ENCODE measurements at regions not wholly inside any gene's neighbourhood (a gene's known extent, or its start where the extent isn't known, plus 50 kb on each side); places are given as distances from the start of the nearest gene placed in this dataset.

DNA sequence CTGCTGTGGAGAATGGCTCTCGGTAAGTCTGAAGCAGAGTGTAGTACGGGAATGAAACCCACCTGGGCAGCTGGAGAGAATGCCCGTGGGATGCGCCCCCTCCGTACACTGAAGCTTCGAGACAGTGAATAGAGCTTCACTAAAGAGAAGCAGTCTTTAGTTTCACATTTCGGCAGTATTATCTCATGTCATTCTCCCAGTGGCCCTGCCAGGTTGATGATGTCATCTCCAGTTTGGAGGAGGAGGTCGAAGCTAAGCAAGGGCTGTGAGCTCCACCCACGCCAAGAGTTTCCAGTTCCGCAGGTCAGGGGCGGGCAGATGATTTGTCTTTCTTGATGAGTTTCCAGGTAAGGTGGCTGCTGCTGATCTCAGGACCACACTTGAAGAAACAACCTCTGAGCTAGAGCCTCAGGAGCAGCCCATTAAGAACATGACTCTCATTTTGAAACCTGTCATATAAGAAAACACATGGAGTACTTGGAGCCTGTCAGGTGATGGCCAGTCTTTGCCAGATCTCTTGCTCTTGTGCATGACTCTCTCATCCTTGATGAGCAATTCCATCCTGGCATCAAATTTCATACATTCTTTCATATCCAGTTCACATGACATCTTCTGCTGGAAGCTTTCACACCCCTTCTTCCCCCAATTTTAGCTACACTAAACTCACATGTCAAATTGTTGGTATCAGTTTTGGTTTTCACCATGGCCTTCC, 475.0 kb downstream of the RNF144A start:
- DNase-seq = no peak

DNA sequence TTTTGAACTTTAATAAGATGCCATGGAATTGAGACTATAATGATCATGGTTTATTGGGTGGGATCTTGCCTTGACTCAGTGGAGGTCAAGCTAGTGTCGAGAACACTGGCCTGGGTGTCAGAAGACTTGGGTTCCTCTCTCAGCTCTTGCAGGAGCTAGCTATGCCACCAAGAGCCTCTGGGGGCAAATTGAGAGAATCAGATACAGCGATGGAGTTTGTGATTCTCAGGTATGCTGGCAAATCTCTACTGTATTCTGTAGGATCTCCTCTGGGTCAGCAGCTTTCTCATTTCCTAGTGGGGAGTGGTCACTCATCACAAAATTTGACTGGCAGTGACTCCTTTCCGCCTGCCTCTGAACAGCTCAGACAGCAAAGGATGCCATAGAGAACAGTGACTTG, 477.0 kb downstream of the RNF144A start:
- DNase-seq = no peak

DNA sequence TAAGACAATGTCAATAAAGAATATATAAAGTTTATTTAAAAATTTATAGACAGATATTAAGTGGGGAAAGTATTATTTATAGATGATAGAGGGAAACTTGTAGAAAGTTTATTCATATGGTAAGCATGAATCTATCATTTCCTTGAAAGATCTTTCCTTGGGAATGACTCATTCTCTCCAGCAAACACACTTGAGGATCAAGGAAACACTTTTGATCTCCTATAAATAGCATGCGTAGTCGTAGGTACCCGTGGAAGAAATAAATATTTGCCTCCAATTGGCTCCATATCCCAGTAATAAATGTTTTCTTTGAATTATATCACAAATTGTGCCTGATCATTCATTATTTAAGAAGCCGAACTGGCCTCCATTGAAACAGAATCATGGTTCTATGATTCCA, 483.4 kb downstream of the RNF144A start:
- no peak for DNase-seq

DNA sequence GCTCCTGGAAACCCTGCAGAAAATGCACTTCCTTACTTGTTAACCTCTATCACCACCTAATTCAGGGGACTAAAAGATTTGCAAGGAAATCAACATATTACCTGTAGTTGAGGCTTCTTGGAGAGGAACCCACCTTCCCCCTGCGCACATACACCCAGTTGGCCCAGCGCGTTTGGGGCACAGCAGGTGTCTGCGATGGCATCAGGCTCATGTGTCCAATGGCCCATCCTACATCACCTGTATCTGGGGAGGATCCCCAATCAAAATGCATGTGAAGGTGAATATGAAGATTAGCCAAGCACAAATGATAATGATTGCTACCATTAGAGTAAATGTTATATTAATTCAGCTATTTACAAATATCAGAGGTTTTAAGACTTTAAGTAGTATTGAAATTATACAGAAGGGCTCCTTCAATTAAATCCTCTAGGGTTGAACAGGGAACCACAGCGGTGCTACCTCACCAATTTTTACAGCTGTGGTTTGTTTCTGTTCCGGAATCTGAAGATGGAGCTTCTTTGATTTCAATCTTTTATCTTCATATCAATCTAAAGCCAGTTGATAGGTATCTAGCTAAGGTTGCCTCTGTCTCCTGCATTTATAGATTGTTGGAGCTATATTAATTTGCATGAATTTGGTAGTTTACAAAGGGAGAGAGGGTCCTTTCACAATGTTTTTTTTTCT, 486.0 kb downstream of the RNF144A start:
- no peak for DNase-seq

DNA sequence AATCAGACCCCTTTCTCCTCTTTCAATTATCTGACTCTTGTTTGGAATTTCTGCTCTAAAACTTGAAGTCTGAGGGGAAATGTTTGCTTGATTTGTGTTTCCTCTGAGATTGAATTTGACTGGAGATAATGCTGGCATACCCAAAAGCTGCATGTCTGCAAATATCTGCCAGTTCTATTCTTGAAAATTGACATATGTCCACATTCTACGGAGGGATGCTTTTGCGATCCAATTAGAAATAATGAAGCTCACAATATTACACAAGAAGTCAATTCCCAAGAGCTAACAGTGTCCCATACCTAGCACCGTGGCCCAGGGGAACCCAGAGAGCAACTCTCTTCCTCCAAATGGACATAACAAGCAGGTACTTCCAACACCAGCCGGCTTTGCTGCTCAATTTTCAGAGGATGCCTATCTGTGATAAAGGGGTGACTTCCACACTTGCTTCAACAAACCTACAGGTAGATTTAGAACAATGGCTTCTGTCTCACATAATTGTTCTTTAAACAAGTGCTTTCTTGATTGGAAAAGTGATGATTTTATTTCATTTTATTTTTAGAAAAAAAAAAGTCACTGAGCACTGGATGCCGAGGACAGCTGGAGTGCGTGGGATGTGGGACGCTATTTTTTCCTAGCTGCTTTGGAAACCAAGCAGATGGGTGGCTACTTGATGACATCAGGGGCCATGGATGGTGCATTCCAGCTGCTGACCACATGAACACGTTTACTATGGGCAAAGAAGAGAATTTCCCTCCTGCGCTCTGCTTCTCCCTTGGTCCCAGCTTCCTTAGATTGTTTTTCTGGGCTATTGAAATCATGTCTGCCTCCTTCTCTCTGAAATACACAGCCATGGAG, 488.9 kb downstream of the RNF144A start:
- no peak for DNase-seq

DNA sequence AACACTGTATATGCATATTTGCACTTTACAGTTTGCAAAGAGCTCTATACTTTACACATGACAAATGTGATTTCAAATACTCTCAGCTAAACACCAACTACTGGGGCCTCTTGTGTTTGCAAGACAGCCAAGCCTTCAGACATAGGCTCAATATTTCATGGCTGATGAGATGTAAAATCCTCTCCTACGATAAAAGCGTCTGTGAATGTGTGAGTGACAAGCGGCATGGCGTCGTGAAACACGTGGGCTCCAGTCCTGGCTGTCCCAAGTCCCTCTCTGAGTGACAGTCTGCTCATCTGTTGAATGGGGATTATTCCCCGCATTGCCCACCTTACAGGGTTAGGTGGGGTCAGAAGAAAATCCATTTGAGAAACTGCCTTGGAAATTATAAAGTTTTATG, 489.8 kb downstream of the RNF144A start:
- no peak for DNase-seq

DNA sequence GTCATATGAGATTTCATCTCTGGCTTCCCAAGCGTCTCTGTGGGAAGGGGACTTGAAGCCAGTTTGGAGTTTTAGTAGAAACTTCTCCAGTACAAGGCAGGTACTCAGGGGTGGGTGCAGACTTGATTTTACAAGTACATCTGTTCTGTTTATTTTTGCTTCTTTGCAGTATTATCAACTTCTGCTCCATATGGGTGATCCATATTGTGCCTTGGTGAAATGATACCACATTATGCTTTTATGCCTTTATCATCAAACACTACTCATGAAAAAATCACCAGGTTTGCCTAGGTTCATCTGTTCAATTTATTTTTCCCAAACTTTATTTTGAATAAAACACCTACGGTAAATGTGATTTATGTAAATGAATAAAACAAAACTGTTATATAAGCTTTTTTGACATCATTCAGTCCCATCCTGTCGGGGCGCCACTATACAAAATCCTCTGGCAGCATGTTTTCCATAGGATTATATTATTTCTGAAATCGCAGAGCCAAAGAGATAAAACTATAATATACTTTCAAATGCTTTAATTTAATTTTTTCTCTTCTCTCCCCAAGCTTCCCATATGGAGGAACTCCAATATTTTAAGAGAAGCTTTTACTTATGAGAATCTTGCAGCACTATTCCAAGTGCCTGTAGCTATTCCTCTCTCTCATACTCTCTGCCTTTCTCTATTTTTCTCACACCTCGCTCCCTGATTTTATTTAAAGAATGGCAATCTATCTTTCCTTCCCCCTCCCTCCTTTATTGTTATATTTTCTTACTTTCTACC, 490.9 kb downstream of the RNF144A start:
- no peak for DNase-seq

DNA sequence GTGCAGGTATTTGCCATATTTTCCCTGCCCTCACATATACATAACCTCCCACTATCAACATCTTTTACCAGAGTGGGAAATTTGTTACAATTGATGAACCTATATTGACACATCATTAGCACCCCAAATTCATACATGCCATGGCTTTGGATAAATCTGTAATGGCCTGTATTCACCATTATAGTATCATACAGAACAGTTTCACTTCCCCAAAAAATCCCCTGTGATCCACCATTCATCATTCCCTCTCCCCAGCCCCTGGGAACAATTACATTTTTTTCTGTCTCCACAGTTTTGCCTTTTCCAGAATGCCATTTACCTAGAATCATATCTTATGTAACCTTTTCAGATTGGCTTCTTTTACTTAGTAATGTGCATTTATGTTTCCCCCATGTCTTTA, 494.5 kb downstream of the RNF144A start:
- no peak for DNase-seq

DNA sequence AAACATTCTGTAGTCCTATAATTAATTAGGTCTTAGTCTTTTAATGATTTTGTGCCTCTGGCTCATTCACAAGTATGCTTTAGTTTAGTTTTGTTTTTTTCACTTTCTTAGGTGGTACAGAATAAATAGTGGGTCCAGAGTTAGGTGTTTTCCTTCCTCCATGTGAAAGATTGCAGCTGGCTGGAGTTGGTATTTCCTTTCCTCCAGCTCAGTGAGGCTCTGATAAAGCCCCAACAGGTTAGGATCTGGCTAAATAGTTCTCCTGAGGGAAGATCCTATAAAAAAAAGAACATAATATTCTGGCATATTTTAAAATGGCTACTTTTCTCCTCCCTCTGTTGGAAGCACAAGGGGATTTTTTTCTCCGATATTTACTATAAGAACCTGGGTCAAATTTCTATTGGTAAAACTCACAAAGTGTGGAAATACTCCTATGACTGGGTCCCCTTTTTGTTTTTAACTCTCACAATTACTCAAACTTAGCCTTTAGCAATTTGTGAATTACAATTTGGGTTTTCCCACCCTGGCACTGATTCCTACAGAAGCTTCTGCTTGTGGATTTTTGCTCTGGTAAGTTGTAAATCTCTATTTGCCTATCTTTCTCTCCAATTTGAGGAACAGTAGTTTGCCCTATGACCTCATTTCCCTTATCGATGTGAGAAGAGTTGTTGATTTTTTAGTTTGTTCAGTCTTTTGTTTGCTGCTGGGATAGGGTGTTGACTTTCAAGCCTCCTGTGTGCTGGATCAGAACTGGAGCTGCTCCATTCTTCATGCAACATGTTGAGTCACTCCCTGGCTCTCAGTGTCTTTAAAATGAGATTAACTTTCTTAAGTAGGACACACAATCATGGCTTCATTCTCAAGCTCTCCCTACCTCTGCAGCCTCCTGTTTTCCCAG, 500.9 kb downstream of the RNF144A start:
- DNase-seq = no peak

DNA sequence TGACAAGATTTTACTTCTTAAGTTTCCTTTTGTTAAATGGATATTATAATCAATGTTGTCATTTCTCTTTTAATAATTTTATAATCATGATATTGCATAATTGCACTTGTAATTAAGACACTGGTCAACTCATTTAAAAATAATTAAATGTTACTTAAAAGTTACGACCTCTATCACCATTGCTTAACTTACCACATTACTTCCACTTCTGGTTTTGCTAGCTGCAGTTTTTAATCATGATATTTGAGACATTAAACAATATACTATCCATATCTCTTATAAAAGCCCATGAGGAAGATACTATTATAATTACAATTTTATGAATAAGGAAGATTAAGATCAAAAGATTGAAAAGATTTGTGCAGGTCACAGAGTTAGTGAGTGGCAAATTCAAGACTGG, 502.0 kb downstream of the RNF144A start:
- no peak for DNase-seq

DNA sequence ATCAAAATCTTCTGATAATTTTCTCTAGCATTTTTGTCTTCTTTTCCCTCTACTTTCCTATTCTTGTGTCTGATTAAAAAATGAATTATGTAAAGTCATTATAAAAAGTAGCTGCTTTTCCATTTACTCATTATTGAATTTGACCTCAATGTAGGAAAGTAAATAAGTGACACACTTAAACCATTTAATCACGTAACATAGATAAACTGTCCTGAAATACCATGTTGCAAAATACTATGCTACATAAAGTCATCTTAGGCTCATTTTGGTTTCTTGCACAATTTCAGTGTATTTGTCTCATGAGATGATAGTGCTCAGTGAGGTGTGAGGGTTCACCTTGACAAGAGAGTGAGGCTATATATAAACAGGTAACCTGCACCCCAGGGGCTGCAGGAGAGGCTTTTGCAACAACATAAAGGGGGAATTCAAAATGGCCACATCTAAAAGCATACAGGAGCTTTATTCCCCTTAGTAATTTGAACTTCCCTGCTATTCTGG, 502.7 kb downstream of the RNF144A start:
- no peak for DNase-seq

DNA sequence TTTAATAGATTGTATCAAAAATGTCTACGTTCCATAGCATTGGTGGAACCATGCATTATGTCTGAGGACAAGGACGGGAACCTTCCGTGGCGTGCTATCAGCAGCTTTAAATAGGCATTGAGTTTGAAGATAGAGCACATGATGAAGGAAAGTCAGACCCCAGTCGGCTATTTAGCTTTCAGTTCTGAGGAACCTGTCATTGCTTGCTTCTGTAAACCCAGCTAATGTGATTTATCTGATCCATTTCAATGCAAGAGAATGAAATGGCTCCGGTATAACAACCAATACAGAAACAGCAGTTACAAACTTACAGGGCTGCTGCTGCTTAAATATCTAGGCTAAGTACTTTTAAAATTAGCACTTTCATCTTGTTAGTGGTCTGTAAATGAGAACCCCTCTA, 503.3 kb downstream of the RNF144A start:
- no peak for DNase-seq

DNA sequence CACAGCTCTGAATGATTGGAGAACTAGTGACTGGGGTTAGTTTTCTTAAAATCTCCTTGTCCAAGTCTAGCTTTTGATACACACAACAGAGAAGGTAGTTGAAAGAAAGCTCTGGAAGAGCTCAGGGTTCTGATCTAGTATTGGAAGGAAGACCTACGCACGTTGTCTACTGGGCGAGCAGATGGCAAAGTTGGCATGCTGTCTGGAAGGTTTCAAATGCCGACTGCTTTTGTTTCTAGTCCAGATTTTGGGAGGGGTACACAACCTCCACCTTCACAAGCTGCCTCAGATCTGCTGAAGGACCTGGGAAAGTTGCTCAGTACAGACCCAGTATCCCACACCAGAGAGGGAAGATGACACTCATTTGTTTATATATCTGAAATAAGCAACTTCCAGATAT, 507.3 kb downstream of the RNF144A start:
- no peak for DNase-seq

DNA sequence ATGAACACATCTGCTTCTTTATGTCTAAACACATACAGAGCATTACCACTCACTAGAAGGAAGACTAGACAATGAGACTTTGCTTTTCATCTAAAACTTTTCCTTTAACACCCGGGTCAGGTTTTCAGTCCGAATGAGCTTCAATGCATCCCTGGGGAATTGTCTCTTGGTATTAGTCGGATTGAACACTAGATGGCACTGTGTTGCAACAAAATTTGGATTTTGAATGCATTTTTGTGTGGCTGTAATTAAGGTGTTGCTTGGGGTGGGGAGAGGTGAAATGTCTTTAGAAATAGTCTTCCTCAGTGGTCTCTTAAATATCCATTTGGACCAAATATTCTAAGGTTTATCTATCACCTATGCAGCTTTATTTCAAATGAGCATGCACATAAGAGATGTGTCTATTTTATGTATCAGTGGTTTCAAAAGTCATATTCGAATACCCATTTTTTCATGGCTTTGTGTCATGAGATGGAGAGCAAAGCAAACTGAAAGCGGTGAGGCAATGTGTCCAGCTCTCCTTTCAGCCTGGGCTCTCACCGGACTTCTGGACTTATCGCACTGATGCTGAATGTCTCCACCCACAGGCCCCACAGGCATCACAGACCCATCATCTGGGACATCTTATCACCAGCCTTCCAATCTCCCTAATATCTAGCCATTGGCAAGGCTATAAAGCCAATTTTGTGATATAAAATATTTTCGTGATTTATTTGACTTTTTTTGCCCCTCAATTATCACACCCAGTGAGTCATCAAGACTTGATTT, 510.3 kb downstream of the RNF144A start:
- DNase-seq = no peak

DNA sequence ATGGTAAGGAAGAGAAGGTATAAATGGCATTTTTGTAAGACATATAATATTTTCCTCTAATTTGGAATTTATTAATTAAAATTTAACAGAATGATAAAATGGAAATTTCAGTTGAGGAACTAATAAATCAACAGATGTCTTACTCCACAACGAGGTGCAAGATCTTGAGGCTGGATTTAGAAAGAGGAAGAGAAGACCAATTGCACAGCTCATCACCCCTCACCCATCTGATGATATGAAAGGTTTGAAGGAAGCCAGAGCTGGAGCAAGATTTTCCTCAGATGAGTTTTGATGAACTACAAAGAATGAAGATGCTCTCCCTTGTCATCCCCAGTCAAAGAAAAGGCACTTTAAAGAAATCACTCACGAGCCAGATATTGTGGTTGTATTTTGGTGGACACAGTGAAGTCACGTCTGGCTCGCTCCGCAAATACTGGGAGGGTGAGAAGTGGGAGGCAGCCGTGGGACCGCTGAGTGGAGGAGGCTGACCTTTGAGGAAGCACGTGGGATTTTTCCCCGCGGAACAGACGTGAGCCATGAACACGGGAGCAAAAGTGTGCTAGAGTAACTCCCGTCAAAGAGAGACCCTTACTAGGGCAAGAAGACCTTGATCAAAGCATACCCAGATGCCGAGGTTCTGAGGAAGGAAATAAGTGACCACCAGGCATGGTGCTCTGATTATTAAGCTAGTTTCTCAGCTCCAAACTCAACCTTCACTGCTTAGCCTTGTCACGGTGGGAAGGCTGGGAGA, 511.4 kb downstream of the RNF144A start:
- no peak for DNase-seq

DNA sequence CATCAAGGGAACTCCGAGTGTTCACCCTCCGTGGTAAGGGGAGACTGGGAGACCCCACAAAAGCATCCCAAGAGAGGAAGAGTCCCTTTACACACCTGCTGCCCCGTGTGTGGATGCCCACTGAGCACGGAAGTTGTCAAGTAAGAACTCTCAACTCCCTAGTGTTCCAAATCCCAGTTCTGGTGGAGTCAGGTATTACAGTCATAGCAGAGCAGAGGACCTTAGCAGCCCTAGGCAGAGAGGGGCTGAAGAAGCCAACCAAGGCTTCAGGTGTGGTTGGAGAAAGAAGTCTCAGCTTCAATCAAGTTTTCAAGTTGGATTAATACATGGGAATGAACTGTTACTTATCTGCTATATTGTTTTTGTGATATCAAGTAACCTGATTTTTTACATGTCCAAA, 512.5 kb downstream of the RNF144A start:
- DNase-seq = no peak

DNA sequence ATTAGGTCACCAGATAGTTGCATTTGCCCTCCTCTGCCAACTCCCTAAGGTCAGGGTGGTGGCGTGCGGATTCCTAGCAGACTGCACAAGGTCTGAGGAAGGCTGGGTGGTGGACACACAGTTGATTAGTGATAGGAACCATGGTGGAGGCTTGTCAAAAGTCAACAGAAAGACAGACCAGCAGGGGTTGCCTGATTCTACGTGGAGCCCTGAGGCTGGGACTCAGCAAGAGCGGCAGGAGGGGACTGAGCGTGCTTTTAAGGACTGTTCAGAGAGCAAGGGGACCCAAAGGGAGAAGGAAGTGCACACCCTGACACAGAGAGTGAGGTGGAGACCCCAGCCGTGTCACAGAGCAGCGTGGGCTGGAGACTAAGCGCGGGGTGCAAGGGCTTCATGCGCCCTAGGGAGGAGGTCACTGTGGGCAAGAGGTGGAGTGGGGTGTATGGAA, 513.2 kb downstream of the RNF144A start:
- DNase-seq = no peak

DNA sequence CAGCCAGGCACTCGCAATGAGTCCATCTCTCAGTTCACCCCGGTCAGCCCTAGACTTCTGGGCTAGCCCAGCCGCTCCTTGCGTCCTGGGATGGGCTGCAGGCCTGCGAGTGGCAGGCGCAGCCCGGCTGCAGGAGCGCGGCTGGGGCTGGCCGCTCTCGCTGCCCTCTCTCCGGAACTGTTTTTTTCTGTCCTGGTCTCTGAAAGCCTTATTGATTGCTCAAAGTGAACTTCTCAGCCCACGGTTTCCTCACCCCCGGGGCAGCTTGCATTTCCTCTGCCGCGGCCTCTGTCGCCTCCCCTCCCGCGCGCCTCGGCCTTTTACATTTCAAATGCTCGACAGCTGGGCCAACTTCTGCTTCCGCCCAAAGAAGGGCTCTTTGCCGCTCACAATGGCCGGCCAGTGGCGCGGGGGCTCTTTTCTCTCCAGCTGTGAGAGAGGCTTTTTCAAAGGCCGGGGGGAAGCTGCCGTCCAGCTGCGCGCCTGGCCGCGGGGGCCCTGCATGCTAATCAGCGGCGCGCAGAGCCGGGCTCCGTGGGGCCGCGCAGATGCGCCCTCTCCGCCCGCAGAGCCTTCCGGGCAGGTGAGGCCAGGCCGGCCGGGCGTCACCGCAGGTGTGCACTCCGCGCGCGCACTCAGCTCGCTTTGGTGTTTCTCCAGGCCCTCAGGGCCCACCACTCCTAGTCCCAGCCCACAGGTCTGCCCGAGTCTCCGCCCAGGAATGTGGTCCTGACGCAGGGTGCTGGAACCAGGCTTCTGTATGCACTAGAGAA, 513.8 kb downstream of the RNF144A start:
- peak; percentile 33 for DNase-seq

DNA sequence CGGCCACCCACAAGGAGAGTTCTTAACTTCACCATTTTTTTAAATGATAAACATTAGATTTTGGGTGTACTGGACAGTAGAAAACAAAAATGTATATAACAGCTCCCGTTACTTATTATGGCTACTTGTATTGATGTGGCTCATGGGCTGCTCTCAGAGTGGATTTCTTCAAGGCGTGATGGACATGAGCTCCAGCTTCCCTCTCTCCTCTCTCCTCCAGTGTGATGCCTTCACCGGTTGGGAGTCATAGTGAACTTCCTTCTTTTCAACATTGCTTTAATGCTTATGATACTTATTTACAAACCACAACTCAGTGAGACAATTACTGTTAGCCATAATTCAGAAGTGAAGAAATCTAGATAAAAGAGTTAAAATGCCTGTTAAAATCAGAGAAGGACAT, 515.2 kb downstream of the RNF144A start:
- no peak for DNase-seq

Data from CD4-positive, alpha-beta T cell treated with Interferon gamma for 1 hour (primary cell).